ENCODE measurements at regions not wholly inside any gene's neighbourhood (a gene's known extent, or its start where the extent isn't known, plus 50 kb on each side); places are given as distances from the start of the nearest gene placed in this dataset.

GRCh38 chr3:145716519-145716918 lies 444.5 kb downstream of the PLOD2 start:
- no peak for DNase-seq (ENCODE audit: low spot score)

GRCh38 chr3:145719114-145719513 lies 441.9 kb downstream of the PLOD2 start:
- no peak for DNase-seq (ENCODE audit: low spot score)

GRCh38 chr3:145721273-145721805 lies 439.6 kb downstream of the PLOD2 start:
- DNase-seq (ENCODE audit: low spot score) = no peak

GRCh38 chr3:145721815-145722214 lies 439.2 kb downstream of the PLOD2 start:
- DNase-seq (ENCODE audit: low spot score) = no peak

GRCh38 chr3:145727476-145727875 lies 433.5 kb downstream of the PLOD2 start:
- no peak for DNase-seq (ENCODE audit: low spot score)

GRCh38 chr3:145735631-145736030 lies 425.4 kb downstream of the PLOD2 start:
- DNase-seq (ENCODE audit: low spot score) = no peak

GRCh38 chr3:145737952-145738351 lies 423.0 kb downstream of the PLOD2 start:
- no peak for DNase-seq (ENCODE audit: low spot score)

GRCh38 chr3:145739926-145740325 lies 421.1 kb downstream of the PLOD2 start:
- no peak for DNase-seq (ENCODE audit: low spot score)

GRCh38 chr3:145750657-145751056 lies 410.3 kb downstream of the PLOD2 start:
- DNase-seq (ENCODE audit: low spot score) = no peak

- DNase-seq (ENCODE audit: low spot score) = no peak
Observed at GRCh38 chr3:145752576-145752975, 408.4 kb downstream of the PLOD2 start.

GRCh38 chr3:145754605-145755289 lies 406.2 kb downstream of the PLOD2 start:
- DNase-seq (ENCODE audit: low spot score) = no peak

GRCh38 chr3:145760036-145760435 lies 400.9 kb downstream of the PLOD2 start:
- no peak for DNase-seq (ENCODE audit: low spot score)

GRCh38 chr3:145767909-145768308 lies 393.1 kb downstream of the PLOD2 start:
- DNase-seq (ENCODE audit: low spot score) = peak; percentile 9

GRCh38 chr3:145776782-145777408 lies 384.1 kb downstream of the PLOD2 start:
- DNase-seq (ENCODE audit: low spot score) = peak; percentile 68

- DNase-seq (ENCODE audit: low spot score) = no peak
Observed at GRCh38 chr3:145780301-145780700, 380.7 kb downstream of the PLOD2 start.

- no peak for DNase-seq (ENCODE audit: low spot score)
Observed at GRCh38 chr3:145785668-145786067, 375.3 kb downstream of the PLOD2 start.

- DNase-seq (ENCODE audit: low spot score) = no peak
Observed at GRCh38 chr3:145798007-145798406, 363.0 kb downstream of the PLOD2 start.

GRCh38 chr3:145798696-145799537 lies 362.1 kb downstream of the PLOD2 start:
- no peak for DNase-seq (ENCODE audit: low spot score)

- no peak for DNase-seq (ENCODE audit: low spot score)
Observed at GRCh38 chr3:145801696-145802095, 359.3 kb downstream of the PLOD2 start.

- peak; percentile 9 for DNase-seq (ENCODE audit: low spot score)
Observed at GRCh38 chr3:145807990-145808389, 353.0 kb downstream of the PLOD2 start.

- DNase-seq (ENCODE audit: low spot score) = no peak
Observed at GRCh38 chr3:145812391-145812790, 348.6 kb downstream of the PLOD2 start.

- no peak for DNase-seq (ENCODE audit: low spot score)
Observed at GRCh38 chr3:145815707-145816413, 345.1 kb downstream of the PLOD2 start.

Data from NAMALWA (cell line).